Endodermal cell (in vitro differentiated cells): ENCODE measurements at regions not wholly inside any gene's neighbourhood (a gene's known extent, or its start where the extent isn't known, plus 50 kb on each side); places are given as distances from the start of the nearest gene placed in this dataset.

ENCODE experiments used
- DNase-seq: peaks from one replicate; pipeline ENCODE4 v3.0.0-alpha.2; 2017
- H3K27ac ChIP-seq: 2 replicates; pipeline ENCODE4 v1.5.1; 2013; ENCODE audit warnings: mild to moderate bottlenecking, low read depth, low read length, moderate library complexity
- H3K27me3 ChIP-seq: 2 replicates; pipeline ENCODE4 v1.6.1; 2013; ENCODE audit warnings: mild to moderate bottlenecking, low read length, moderate library complexity; ENCODE audit not compliant: insufficient read depth, control insufficient read depth, poor library complexity, severe bottlenecking
- H3K36me3 ChIP-seq: 2 replicates; pipeline ENCODE4 v1.7.0; 2013; ENCODE audit warnings: mild to moderate bottlenecking, low read length, moderate library complexity; ENCODE audit not compliant: control insufficient read depth, insufficient read depth
- H3K4me1 ChIP-seq: one replicate; pipeline ENCODE4 v1.7.0; 2013; ENCODE audit warnings: low read length; ENCODE audit not compliant: control insufficient read depth, insufficient read depth
- H3K4me3 ChIP-seq: 2 replicates; pipeline ENCODE4 v1.5.1; 2013; ENCODE audit warnings: mild to moderate bottlenecking, low read length, moderate library complexity
- H3K9ac ChIP-seq: 2 replicates; pipeline ENCODE4 v1.6.1; 2013; ENCODE audit warnings: mild to moderate bottlenecking, low read length, moderate library complexity; ENCODE audit not compliant: poor library complexity, severe bottlenecking; ENCODE audit errors: extremely low read depth
- H3K9me3 ChIP-seq: 2 replicates; pipeline ENCODE4 v1.6.1; 2013; ENCODE audit warnings: mild to moderate bottlenecking, low read length, moderate library complexity; ENCODE audit not compliant: control insufficient read depth
- H3K27ac Mint-ChIP-seq: 2 replicates; pipeline ENCODE4 v1.8.0; 2020; ENCODE audit warnings: mixed read lengths
- H3K27me3 Mint-ChIP-seq: 2 replicates; pipeline ENCODE4 v1.8.0; 2021; ENCODE audit warnings: mild to moderate bottlenecking, mixed read lengths; ENCODE audit not compliant: insufficient read depth
- H3K36me3 Mint-ChIP-seq: 2 replicates; pipeline ENCODE4 v1.8.0; 2020; ENCODE audit warnings: low read depth, mixed read lengths
- H3K4me1 Mint-ChIP-seq: 2 replicates; pipeline ENCODE4 v1.8.0; 2020; ENCODE audit warnings: mixed read lengths
- H3K4me3 Mint-ChIP-seq: 2 replicates; pipeline ENCODE4 v1.8.0; 2020; ENCODE audit warnings: mild to moderate bottlenecking, moderate library complexity, mixed read lengths
- H3K9me3 Mint-ChIP-seq: 2 replicates; pipeline ENCODE4 v1.8.0; 2020; ENCODE audit warnings: mild to moderate bottlenecking, mixed read lengths
- CTCF ChIP-seq: fragments of 200-600 bp; sonication (generic); conservative IDR thresholded peaks from 2 replicates; pipeline ENCODE4 v1.5.0; 2021; ENCODE audit warnings: antibody characterized with exemption, mild to moderate bottlenecking
- WGBS, 2 experiments: methylation state at CpG; one replicate each; pipeline versions ENCODE4 v1.1.5 to v1.1.7; 2013; ENCODE audit warnings: missing lambda C conversion rate in 2 of 2, mixed read lengths in 1 of 2; ENCODE audit not compliant: insufficient coverage in 1 of 2, insufficient read length in 1 of 2; 5-methylcytosine and 5-hydroxymethylcytosine counted together

DNA sequence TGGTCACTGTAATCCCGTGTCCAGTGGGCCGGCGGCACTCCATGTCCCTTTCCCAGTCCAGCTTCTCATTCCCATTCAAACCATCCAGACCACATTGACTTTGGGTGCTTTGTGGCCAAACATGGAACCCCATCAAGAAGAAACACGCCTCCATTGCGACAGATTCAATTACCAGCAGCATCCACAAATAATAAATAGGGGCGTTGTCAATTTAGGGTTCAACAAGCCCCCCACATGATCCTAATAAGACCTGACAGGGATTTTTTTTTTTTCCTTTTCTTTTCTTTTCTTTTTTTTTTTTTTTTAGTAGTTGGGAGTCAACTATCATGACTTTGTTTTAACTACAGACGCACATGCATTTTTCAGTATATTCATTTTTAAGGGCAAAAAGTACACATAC is 149.4 kb downstream of the DICER1 start:
- Histone ChIP-seq H3K36me3 (no peaks in the 10 kb centered on the region), H3K27ac (no peak overlapping the region), H3K9me3 (no peaks in the 10 kb centered on the region), H3K27me3 (no peaks in the 10 kb centered on the region), H3K9ac (no peak overlapping the region), H3K4me1 (peaks cover 2% of the 10 kb centered on the region), H3K4me3 (no peak overlapping the region)
- WGBS, 2 experiments, result 82 to 92% methylated on average over 2 to 7 of the region's 7 CpGs
- no peaks in the 10 kb centered on the region for H3K36me3 Mint-ChIP-seq
- no peak for TF ChIP-seq CTCF
- peaks cover 19% of the 10 kb centered on the region for H3K27me3 Mint-ChIP-seq
- no peak overlapping the region for H3K27ac Mint-ChIP-seq
- no peak overlapping the region for H3K4me3 Mint-ChIP-seq
- no peaks in the 10 kb centered on the region for H3K9me3 Mint-ChIP-seq
- DNase-seq, result no peak
- peaks cover 12% of the 10 kb centered on the region for H3K4me1 Mint-ChIP-seq

DNA sequence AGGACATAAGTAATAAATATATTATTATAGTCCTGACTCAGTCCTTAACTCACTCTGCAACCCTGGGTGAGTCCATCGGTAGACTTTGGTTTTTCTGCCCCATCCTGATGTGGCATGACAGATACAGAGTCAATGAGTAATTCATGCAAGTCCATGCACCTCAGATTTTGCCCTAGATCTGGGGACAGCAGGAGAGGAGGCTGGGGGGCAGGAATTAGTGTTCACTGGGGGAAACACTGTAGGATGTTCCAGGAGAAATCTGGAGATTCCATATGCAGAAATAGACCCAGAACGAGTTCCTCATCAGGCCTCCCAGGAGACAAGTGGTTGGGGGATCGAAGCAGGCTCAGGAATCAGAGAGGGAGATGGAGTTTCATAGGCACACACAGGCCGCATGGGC is 150.8 kb downstream of the DICER1 start:
- DNase-seq, result no peak
- H3K27ac ChIP-seq, result no peak overlapping the region
- H3K9me3 ChIP-seq, result no peaks in the 10 kb centered on the region
- Mint-ChIP-seq H3K36me3 (no peaks in the 10 kb centered on the region), H3K9me3 (no peaks in the 10 kb centered on the region), H3K27ac (no peak overlapping the region), H3K27me3 (peaks cover 15% of the 10 kb centered on the region), H3K4me1 (peaks cover 12% of the 10 kb centered on the region), H3K4me3 (no peak overlapping the region)
- no peak overlapping the region for H3K9ac ChIP-seq
- no peaks in the 10 kb centered on the region for H3K27me3 ChIP-seq
- peaks cover 3% of the 10 kb centered on the region for H3K4me1 ChIP-seq
- no peak for TF ChIP-seq CTCF
- H3K36me3 ChIP-seq, result no peaks in the 10 kb centered on the region
- WGBS, 2 experiments, result 91 to 100% methylated on average over 1 to 4 of the region's 4 CpGs
- no peak overlapping the region for H3K4me3 ChIP-seq

DNA sequence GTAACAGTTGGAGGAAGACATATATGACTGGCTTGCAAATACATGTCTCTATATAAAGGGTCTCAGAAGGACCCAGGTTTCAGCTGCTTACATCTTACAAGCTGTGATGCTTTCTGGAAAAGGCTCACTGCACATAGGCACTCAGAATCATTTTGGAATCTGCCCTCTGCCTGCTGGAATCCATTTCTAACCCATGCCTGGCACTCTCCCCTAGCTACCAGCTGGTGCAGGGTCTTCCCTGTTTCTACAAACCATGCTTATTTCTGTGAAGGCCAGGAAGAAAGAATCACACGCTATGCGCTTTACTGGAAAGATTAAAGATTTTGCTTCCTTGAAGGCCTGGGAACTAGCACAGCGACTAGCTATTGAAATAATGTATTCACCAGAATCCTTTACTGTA is 151.3 kb downstream of the DICER1 start:
- no peak overlapping the region for H3K27ac Mint-ChIP-seq
- no peaks in the 10 kb centered on the region for H3K36me3 Mint-ChIP-seq
- no peak overlapping the region for H3K4me3 ChIP-seq
- 71 to 93% methylated on average over 1 to 3 of the region's 3 CpGs for WGBS, 2 experiments
- no peak overlapping the region for H3K4me3 Mint-ChIP-seq
- TF ChIP-seq CTCF, result no peak
- H3K4me1 ChIP-seq, result peaks cover 3% of the 10 kb centered on the region
- H3K27me3 Mint-ChIP-seq, result peaks cover 15% of the 10 kb centered on the region
- no peak for DNase-seq
- H3K9ac ChIP-seq, result no peak overlapping the region
- H3K9me3 Mint-ChIP-seq, result no peaks in the 10 kb centered on the region
- peaks cover 8% of the 10 kb centered on the region for H3K4me1 Mint-ChIP-seq
- no peak overlapping the region for H3K27ac ChIP-seq
- no peaks in the 10 kb centered on the region for H3K27me3 ChIP-seq
- H3K9me3 ChIP-seq, result no peaks in the 10 kb centered on the region
- no peaks in the 10 kb centered on the region for H3K36me3 ChIP-seq
